HepG2 (cell line): ENCODE measurements at regions not wholly inside any gene's neighbourhood (a gene's known extent, or its start where the extent isn't known, plus 50 kb on each side); places are given as distances from the start of the nearest gene placed in this dataset.

Experiments
- ASH2L ChIP-seq: fragments of 300-600, 200-600 bp; sonication (generic); IDR thresholded peaks from 2 replicates; pipeline ENCODE4 v1.7.0; 2017; ENCODE audit warnings: low read depth, mild to moderate bottlenecking, moderate library complexity, mixed read lengths, low read length; ENCODE audit not compliant: insufficient read length
- ATF6 ChIP-seq: sonication (generic); formaldehyde crosslinking; conservative IDR thresholded peaks from 2 replicates; pipeline ENCODE4 v1.4.0; 2020; ENCODE audit warnings: missing genetic modification reagents
- CBX5 ChIP-seq: sonication (generic); formaldehyde crosslinking; IDR thresholded peaks from 2 replicates; pipeline ENCODE4 v1.4.0; 2020; ENCODE audit warnings: missing genetic modification reagents, borderline replicate concordance
- CEBPB ChIP-seq: IDR thresholded peaks from 2 replicates; pipeline ENCODE4 v1.6.1; 2011; ENCODE audit warnings: low read depth, low read length, improper control_type of control experiment, borderline replicate concordance
- FLYWCH1 ChIP-seq: sonication (generic); formaldehyde crosslinking; IDR thresholded peaks from 2 replicates; pipeline ENCODE4 v1.8.1; 2023; ENCODE audit warnings: mild to moderate bottlenecking, missing genetic modification reagents
- FOSL2 ChIP-seq: sonication (generic); formaldehyde crosslinking; IDR thresholded peaks from 2 replicates; pipeline ENCODE4 v1.4.0; 2020; ENCODE audit warnings: missing genetic modification reagents
- GPBP1L1 ChIP-seq: sonication (generic); formaldehyde crosslinking; IDR thresholded peaks from 2 replicates; pipeline ENCODE4 v1.5.0; 2020; ENCODE audit warnings: mild to moderate bottlenecking, missing genetic modification reagents
- KAT2B ChIP-seq: fragments of 150-350 bp; IDR thresholded peaks from 2 replicates; pipeline ENCODE4 v1.6.1; 2014; ENCODE audit warnings: low read depth, low read length, borderline replicate concordance
- MIXL1 ChIP-seq: IDR thresholded peaks from 2 replicates; pipeline ENCODE4 v1.6.1; 2016
- NR2C2 ChIP-seq: sonication (generic); formaldehyde crosslinking; IDR thresholded peaks from 2 replicates; pipeline ENCODE4 v1.4.0; 2020; ENCODE audit warnings: missing genetic modification reagents, mild to moderate bottlenecking, moderate library complexity, borderline replicate concordance
- POGZ ChIP-seq: sonication (generic); formaldehyde crosslinking; IDR thresholded peaks from 2 replicates; pipeline ENCODE4 v1.4.0; 2020; ENCODE audit warnings: mild to moderate bottlenecking, missing genetic modification reagents
- POLR2A ChIP-seq, 2 experiments: IDR thresholded peaks; 2 replicates each; pipeline ENCODE4 v1.6.1; 2011; ENCODE audit warnings: low read depth in 2 of 2, low read length in 2 of 2, mild to moderate bottlenecking in 1 of 2, moderate library complexity in 1 of 2; ENCODE audit not compliant: insufficient read depth in 1 of 2
- SKIL ChIP-seq: sonication (generic); formaldehyde crosslinking; IDR thresholded peaks from 2 replicates; pipeline ENCODE4 v1.8.0; 2022; ENCODE audit warnings: missing genetic modification reagents, mild to moderate bottlenecking, moderate library complexity, borderline replicate concordance
- ZBTB46 ChIP-seq: sonication (generic); formaldehyde crosslinking; IDR thresholded peaks from 2 replicates; pipeline ENCODE4 v1.4.0; 2020; ENCODE audit warnings: mild to moderate bottlenecking, missing genetic modification reagents, borderline replicate concordance
- ZNF282 ChIP-seq: fragments of 450-650 bp; IDR thresholded peaks from 2 replicates; pipeline ENCODE4 v1.6.1; 2018; ENCODE audit not compliant: partially characterized antibody
- ZSCAN9 ChIP-seq: IDR thresholded peaks from 2 replicates; pipeline ENCODE4 v1.6.1; 2016; ENCODE audit warnings: borderline replicate concordance
- TF ChIP-seq, protein P1 (sequence below): IDR thresholded peaks from 2 replicates; pipeline ENCODE4 v1.4.0; 2020; ENCODE audit warnings: mild to moderate bottlenecking, missing genetic modification reagents
- TF ChIP-seq, protein P2 (sequence below): sonication (generic); formaldehyde crosslinking; conservative IDR thresholded peaks from 2 replicates; pipeline ENCODE4 v1.4.0; 2020; ENCODE audit warnings: missing genetic modification reagents

GRCh38 chr5:30502277-30502676 is 691.2 kb upstream of the CDH6 start (continued):
- TF ChIP-seq, protein P1, sequence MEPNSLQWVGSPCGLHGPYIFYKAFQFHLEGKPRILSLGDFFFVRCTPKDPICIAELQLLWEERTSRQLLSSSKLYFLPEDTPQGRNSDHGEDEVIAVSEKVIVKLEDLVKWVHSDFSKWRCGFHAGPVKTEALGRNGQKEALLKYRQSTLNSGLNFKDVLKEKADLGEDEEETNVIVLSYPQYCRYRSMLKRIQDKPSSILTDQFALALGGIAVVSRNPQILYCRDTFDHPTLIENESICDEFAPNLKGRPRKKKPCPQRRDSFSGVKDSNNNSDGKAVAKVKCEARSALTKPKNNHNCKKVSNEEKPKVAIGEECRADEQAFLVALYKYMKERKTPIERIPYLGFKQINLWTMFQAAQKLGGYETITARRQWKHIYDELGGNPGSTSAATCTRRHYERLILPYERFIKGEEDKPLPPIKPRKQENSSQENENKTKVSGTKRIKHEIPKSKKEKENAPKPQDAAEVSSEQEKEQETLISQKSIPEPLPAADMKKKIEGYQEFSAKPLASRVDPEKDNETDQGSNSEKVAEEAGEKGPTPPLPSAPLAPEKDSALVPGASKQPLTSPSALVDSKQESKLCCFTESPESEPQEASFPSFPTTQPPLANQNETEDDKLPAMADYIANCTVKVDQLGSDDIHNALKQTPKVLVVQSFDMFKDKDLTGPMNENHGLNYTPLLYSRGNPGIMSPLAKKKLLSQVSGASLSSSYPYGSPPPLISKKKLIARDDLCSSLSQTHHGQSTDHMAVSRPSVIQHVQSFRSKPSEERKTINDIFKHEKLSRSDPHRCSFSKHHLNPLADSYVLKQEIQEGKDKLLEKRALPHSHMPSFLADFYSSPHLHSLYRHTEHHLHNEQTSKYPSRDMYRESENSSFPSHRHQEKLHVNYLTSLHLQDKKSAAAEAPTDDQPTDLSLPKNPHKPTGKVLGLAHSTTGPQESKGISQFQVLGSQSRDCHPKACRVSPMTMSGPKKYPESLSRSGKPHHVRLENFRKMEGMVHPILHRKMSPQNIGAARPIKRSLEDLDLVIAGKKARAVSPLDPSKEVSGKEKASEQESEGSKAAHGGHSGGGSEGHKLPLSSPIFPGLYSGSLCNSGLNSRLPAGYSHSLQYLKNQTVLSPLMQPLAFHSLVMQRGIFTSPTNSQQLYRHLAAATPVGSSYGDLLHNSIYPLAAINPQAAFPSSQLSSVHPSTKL (CRISPR knock-in tag): peak; percentile 56
- 0 out of 2 replicates have a peak, but pooled peaks have one; percentile 26 for TF ChIP-seq FOSL2 (CRISPR knock-in tag)
- no peak for TF ChIP-seq SKIL (CRISPR knock-in tag)
- TF ChIP-seq ZNF282: no peak
- TF ChIP-seq POGZ (CRISPR knock-in tag): no peak
- TF ChIP-seq NR2C2 (CRISPR knock-in tag): no peak
- no peak for TF ChIP-seq ATF6 (CRISPR knock-in tag)
- TF ChIP-seq, protein P2, sequence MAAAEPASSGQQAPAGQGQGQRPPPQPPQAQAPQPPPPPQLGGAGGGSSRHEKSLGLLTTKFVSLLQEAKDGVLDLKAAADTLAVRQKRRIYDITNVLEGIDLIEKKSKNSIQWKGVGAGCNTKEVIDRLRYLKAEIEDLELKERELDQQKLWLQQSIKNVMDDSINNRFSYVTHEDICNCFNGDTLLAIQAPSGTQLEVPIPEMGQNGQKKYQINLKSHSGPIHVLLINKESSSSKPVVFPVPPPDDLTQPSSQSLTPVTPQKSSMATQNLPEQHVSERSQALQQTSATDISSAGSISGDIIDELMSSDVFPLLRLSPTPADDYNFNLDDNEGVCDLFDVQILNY (CRISPR knock-in tag): no peak
- TF ChIP-seq CEBPB: peak; percentile 89
- TF ChIP-seq CBX5 (CRISPR knock-in tag): no peak
- no peak for TF ChIP-seq ZSCAN9
- no peak for TF ChIP-seq MIXL1 (CRISPR knock-in tag)
- TF ChIP-seq ASH2L: no peak
- no peak for TF ChIP-seq KAT2B
- TF ChIP-seq FLYWCH1 (CRISPR knock-in tag): no peak
- no peak for TF ChIP-seq POLR2A (IDR thresholded peaks at IDR 0.05; ENCODE audit: insufficient read depth in 1 of 2, low read depth in 2 of 2, low read length in 2 of 2)
- no peak for TF ChIP-seq GPBP1L1 (CRISPR knock-in tag)
- no peak for TF ChIP-seq ZBTB46 (CRISPR knock-in tag)
